IMR-90 (cell line): ENCODE measurements at regions not wholly inside any gene's neighbourhood (a gene's known extent, or its start where the extent isn't known, plus 50 kb on each side); places are given as distances from the start of the nearest gene placed in this dataset.

Source experiments
- ATAC-seq: fragments of 200-7000 bp; cut with Tn5 transposase; 2 replicates; pipeline ENCODE4 v1.9.1; 2020; ENCODE audit warnings: low read depth, mild to moderate bottlenecking, moderate library complexity
- BruUV-seq: library from RNA; stranded (reverse); fragments of 400-500 nt; replicated peaks from 2 replicates; lab custom pipeline; 2021; lab: Mats Ljungman, UMichigan
- CTCF ChIA-PET: fragments of 300-600 bp; formaldehyde crosslinking; extraction: SDS; loops from one replicate; lab custom pipeline; 2021; ENCODE audit warnings: antibody characterized with exemption; lab: Yijun Ruan, JAX
- POLR2A ChIA-PET: fragments of 300-600 bp; sonication (Branson Sonifier 250); formaldehyde crosslinking; loops from one replicate; lab custom pipeline; 2022; ENCODE audit warnings: antibody characterized with exemption; ENCODE audit not compliant: unreplicated experiment; lab: Charles Lee
- DNase-seq: peaks from one replicate; pipeline ENCODE4 v3.0.0; 2013
- H2AFZ ChIP-seq: replicated peaks from 2 replicates; pipeline ENCODE3; 2013; ENCODE audit warnings: low read length, mild to moderate bottlenecking; ENCODE audit not compliant: poor library complexity
- H2AK5ac ChIP-seq: 2 replicates; pipeline ENCODE4 v1.6.1; 2013; ENCODE audit warnings: low read depth, low read length, inconsistent platforms
- H2AK9ac ChIP-seq: replicated peaks from 2 replicates; pipeline ENCODE3; 2013; ENCODE audit warnings: mild to moderate bottlenecking, low read depth, low read length, moderate library complexity; ENCODE audit not compliant: poor library complexity
- H2BK120ac ChIP-seq: 2 replicates; pipeline ENCODE4 v1.6.1; 2013; ENCODE audit warnings: low read depth, low read length, inconsistent platforms
- H2BK15ac ChIP-seq: 3 replicates; pipeline ENCODE4 v1.6.1; 2013; ENCODE audit warnings: low read depth, low read length, inconsistent platforms
- H2BK20ac ChIP-seq: 2 replicates; pipeline ENCODE4 v1.6.1; 2013; ENCODE audit warnings: low read depth, mild to moderate bottlenecking, inconsistent platforms, low read length, moderate library complexity
- H2BK5ac ChIP-seq: 2 replicates; pipeline ENCODE4 v1.6.1; 2013; ENCODE audit warnings: mild to moderate bottlenecking, low read depth, low read length, inconsistent platforms; ENCODE audit not compliant: poor library complexity, severe bottlenecking
- H3K14ac ChIP-seq: replicated peaks from 2 replicates; pipeline ENCODE4 v1.6.1; 2013; ENCODE audit warnings: low read depth, low read length, inconsistent platforms
- H3K18ac ChIP-seq: 2 replicates; pipeline ENCODE4 v1.6.1; 2013; ENCODE audit warnings: low read depth, low read length, control low read depth
- H3K23ac ChIP-seq: 2 replicates; pipeline ENCODE4 v1.6.1; 2013; ENCODE audit warnings: low read depth, low read length, inconsistent platforms
- H3K27ac ChIP-seq: 2 replicates; pipeline ENCODE4 v1.5.1; 2013; ENCODE audit warnings: mild to moderate bottlenecking, control low read depth, low read length; ENCODE audit not compliant: insufficient read depth
- H3K27me3 ChIP-seq: 2 replicates; pipeline ENCODE4 v1.6.1; 2013; ENCODE audit warnings: low read length; ENCODE audit not compliant: control insufficient read depth, insufficient read depth
- H3K36me3 ChIP-seq: 2 replicates; pipeline ENCODE4 v1.6.1; 2013; ENCODE audit warnings: low read length, mixed read lengths; ENCODE audit not compliant: control insufficient read depth, insufficient read depth
- H3K4ac ChIP-seq: 2 replicates; pipeline ENCODE4 v1.6.1; 2013; ENCODE audit warnings: low read depth, low read length, inconsistent platforms
- H3K4me1 ChIP-seq: 2 replicates; pipeline ENCODE4 v1.6.1; 2013; ENCODE audit warnings: low read length, mixed read lengths; ENCODE audit not compliant: control insufficient read depth, insufficient read depth
- H3K4me2 ChIP-seq: 2 replicates; pipeline ENCODE4 v1.6.1; 2013; ENCODE audit warnings: low read depth, mild to moderate bottlenecking, control low read depth, low read length, moderate library complexity
- H3K4me3 ChIP-seq: 2 replicates; pipeline ENCODE4 v1.5.1; 2013; ENCODE audit warnings: low read depth, mild to moderate bottlenecking, control low read depth, low read length, moderate library complexity; ENCODE audit not compliant: insufficient read depth
- H3K56ac ChIP-seq: 2 replicates; pipeline ENCODE4 v1.6.1; 2013; ENCODE audit warnings: low read length, inconsistent platforms; ENCODE audit not compliant: insufficient read depth; ENCODE audit errors: extremely low read depth
- H3K79me1 ChIP-seq, 2 experiments: 2 replicates each; pipeline ENCODE4 v1.6.1; 2013; ENCODE audit warnings: low read length in 2 of 2, inconsistent platforms in 1 of 2, low read depth in 1 of 2
- H3K9ac ChIP-seq: 2 replicates; pipeline ENCODE4 v1.6.1; 2013; ENCODE audit warnings: low read depth, low read length, control low read depth
- H3K9me1 ChIP-seq: 2 replicates; pipeline ENCODE4 v1.6.1; 2013; ENCODE audit warnings: low read length, inconsistent platforms; ENCODE audit not compliant: insufficient read depth
- H3K9me3 ChIP-seq: 2 replicates; pipeline ENCODE4 v1.6.1; 2013; ENCODE audit warnings: low read length; ENCODE audit not compliant: control insufficient read depth, insufficient read depth
- H4K20me1 ChIP-seq: 2 replicates; pipeline ENCODE4 v1.6.1; 2013; ENCODE audit warnings: low read length, inconsistent platforms; ENCODE audit not compliant: insufficient read depth
- H4K5ac ChIP-seq: 2 replicates; pipeline ENCODE4 v1.6.1; 2013; ENCODE audit warnings: mild to moderate bottlenecking, low read depth, low read length, control low read depth
- H4K8ac ChIP-seq, 2 experiments: 2 replicates each; pipeline ENCODE4 v1.6.1; 2013; ENCODE audit warnings: low read depth in 2 of 2, low read length in 2 of 2, control low read depth in 1 of 2, inconsistent platforms in 1 of 2
- H4K91ac ChIP-seq: 2 replicates; pipeline ENCODE4 v1.6.1; 2013; ENCODE audit warnings: low read depth, low read length, inconsistent platforms; ENCODE audit not compliant: insufficient read depth
- CHD1 ChIP-seq: IDR thresholded peaks from 2 replicates; pipeline ENCODE4 v1.6.1; 2012; ENCODE audit warnings: low read depth, low read length, improper control_type of control experiment
- FOS ChIP-seq: fragments of 150-350 bp; IDR thresholded peaks from 2 replicates; pipeline ENCODE4 v1.6.1; 2016; ENCODE audit warnings: low read depth, low read length
- NFE2L2 ChIP-seq: fragments of 150-350 bp; IDR thresholded peaks from 2 replicates; pipeline ENCODE4 v1.6.1; 2016; ENCODE audit warnings: low read depth, mild to moderate bottlenecking, low read length
- POLR2A ChIP-seq: IDR thresholded peaks from 2 replicates; pipeline ENCODE4 v1.6.1; 2012; ENCODE audit warnings: mild to moderate bottlenecking, low read depth, low read length
- WGBS, 2 experiments: methylation state at CpG; one replicate each; pipeline versions ENCODE4 v1.1.5 to v1.1.7; 2013; ENCODE audit warnings: missing lambda C conversion rate in 2 of 2; ENCODE audit not compliant: insufficient read length in 1 of 2; ENCODE audit errors: extremely low coverage in 2 of 2; 5-methylcytosine and 5-hydroxymethylcytosine counted together
- dilution Hi-C: fragments of 300-500 bp; cut with HindIII; formaldehyde crosslinking; loops from one replicate; pipeline ENCODE4 v1.14.3; 2018; ENCODE audit warnings: low sequenced_read_pairs; ENCODE audit not compliant: unreplicated experiment
- in situ Hi-C: fragments of 300-500 bp; cut with MboI; formaldehyde crosslinking; loops from 3 replicates; pipeline ENCODE4 v1.14.3; 2019; ENCODE audit warnings: low sequenced_read_pairs, inconsistent platforms, mixed read lengths
- intact Hi-C: fragments of 100-400 bp; cut with micrococcal nuclease; formaldehyde crosslinking; loops from 2 replicates; pipeline ENCODE4 v1.10.0; 2022
- TF ChIP-seq, protein P1 (sequence below): conservative IDR thresholded peaks from 2 replicates; pipeline ENCODE4 v1.5.1; 2012; ENCODE audit warnings: mild to moderate bottlenecking, low read depth, low read length, improper control_type of control experiment

DNA sequence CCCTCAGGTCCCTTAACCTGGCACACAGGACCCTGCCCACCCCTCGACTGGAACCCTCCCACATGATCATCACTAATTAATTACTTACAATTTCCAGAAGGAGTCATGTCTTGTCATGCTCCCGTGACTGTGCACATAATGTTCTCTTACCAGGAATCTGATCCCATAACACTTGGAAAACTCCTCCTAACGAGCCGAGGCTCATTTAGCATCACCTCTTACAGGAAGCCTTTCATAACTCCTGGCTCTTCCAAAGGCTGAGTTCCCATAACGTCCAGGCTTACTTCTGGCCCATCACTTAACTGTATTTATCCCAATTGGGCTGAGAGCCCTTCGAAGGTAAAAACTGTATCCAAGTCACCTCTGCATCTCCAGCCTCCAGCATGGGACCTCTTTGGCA, 147.9 kb upstream of the JUN start:
- H2BK5ac ChIP-seq, result no peak overlapping the region
- peak overlapping the region; percentile 7 for H2AFZ ChIP-seq
- H2BK120ac ChIP-seq, result peak overlapping the region; percentile 3; the same call in 1 of the 2 replicates
- H3K4me3 ChIP-seq, result no peak overlapping the region
- H4K5ac ChIP-seq, result no peak overlapping the region
- no peaks in the 10 kb centered on the region for H3K36me3 ChIP-seq
- 0 out of 2 replicates have a peak overlapping the region, but pooled peaks have one; percentile 40 for H2AK5ac ChIP-seq
- DNase-seq (no peak), ATAC-seq (no peak)
- peak overlapping the region; percentile 36; the same call in 1 of the 2 replicates for H3K14ac ChIP-seq
- intact Hi-C loops, result no loop called here
- H3K9me1 ChIP-seq, result peaks cover 10% of the 10 kb centered on the region; the same call in 1 of the 2 replicates
- H3K4me2 ChIP-seq, result no peak overlapping the region
- no peaks in the 10 kb centered on the region for H3K9me3 ChIP-seq
- no peak overlapping the region for H4K8ac ChIP-seq
- H4K91ac ChIP-seq, result no peak overlapping the region
- no peak overlapping the region for H3K27ac ChIP-seq
- no peak overlapping the region for H3K23ac ChIP-seq
- no peaks in the 10 kb centered on the region; the same call in 1 of the 2 replicates for H4K20me1 ChIP-seq
- H3K9ac ChIP-seq, result no peak overlapping the region
- in situ Hi-C loops, result no loop called here
- no TSS peak for BruUV-seq
- no peak for TF ChIP-seq CHD1
- TF ChIP-seq, protein P1, sequence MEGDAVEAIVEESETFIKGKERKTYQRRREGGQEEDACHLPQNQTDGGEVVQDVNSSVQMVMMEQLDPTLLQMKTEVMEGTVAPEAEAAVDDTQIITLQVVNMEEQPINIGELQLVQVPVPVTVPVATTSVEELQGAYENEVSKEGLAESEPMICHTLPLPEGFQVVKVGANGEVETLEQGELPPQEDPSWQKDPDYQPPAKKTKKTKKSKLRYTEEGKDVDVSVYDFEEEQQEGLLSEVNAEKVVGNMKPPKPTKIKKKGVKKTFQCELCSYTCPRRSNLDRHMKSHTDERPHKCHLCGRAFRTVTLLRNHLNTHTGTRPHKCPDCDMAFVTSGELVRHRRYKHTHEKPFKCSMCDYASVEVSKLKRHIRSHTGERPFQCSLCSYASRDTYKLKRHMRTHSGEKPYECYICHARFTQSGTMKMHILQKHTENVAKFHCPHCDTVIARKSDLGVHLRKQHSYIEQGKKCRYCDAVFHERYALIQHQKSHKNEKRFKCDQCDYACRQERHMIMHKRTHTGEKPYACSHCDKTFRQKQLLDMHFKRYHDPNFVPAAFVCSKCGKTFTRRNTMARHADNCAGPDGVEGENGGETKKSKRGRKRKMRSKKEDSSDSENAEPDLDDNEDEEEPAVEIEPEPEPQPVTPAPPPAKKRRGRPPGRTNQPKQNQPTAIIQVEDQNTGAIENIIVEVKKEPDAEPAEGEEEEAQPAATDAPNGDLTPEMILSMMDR, result no peak
- TF ChIP-seq FOS, result no peak
- no peak for TF ChIP-seq POLR2A
- TF ChIP-seq NFE2L2, result no peak
- WGBS, 2 experiments, result 97% methylated on average over 3 of the region's 6 CpGs; no CpG with 5 or more reads in 1 of the 2 experiments
- ChIA-PET POLR2A (no interaction called here), CTCF (interaction anchor here (0.7 kb wide), 1 partner anchor 22 kb away, joined by 3 read pairs; no protein-coding TSS in a partner anchor)
- no peaks in the 10 kb centered on the region for H3K79me1 ChIP-seq
- no peak overlapping the region for H3K56ac ChIP-seq
- no peak overlapping the region for H3K18ac ChIP-seq
- no peaks in the 10 kb centered on the region for H3K27me3 ChIP-seq
- peak overlapping the region; percentile 2; the same call in 1 of the 3 replicates for H2BK15ac ChIP-seq
- dilution Hi-C loops, result no loop called here
- H3K4ac ChIP-seq, result peak overlapping the region; percentile 40; the same call in 1 of the 2 replicates
- peak overlapping the region; percentile 48 for H2AK9ac ChIP-seq
- 0 out of 2 replicates have a peak overlapping the region, but pooled peaks have one; percentile 44 for H2BK20ac ChIP-seq
- peaks cover 6% of the 10 kb centered on the region for H3K4me1 ChIP-seq
